ENCODE measurements at regions not wholly inside any gene's neighbourhood (a gene's known extent, or its start where the extent isn't known, plus 50 kb on each side); places are given as distances from the start of the nearest gene placed in this dataset.

GRCh38 chr6:156009656-156010055, 554.0 kb upstream of the NOX3 start:
- H4K20me1 ChIP-seq (ENCODE audit: insufficient read depth): no peaks in the 10 kb centered on the region
- intact Hi-C loops (cut with micrococcal nuclease): no loop called here
- CTCF ChIA-PET: no interaction called here
- no peaks in the 10 kb centered on the region for H3K9me2 ChIP-seq (ENCODE audit: insufficient read depth)
- no peaks in the 10 kb centered on the region for H3K36me3 ChIP-seq (ENCODE audit: control insufficient read depth in 1 of 2, insufficient read depth in 2 of 2, low read length in 2 of 2)
- ATAC-seq (no peak), DNase-seq (ENCODE audit: low read depth, low spot score) (no peak)
- H3K27me3 ChIP-seq (ENCODE audit: insufficient read depth, low read length): no peaks in the 10 kb centered on the region
- TF ChIP-seq POLR2AphosphoS5 (IDR thresholded peaks at IDR 0.05; ENCODE audit: low read depth, low read length) (no peak), CTCF (IDR thresholded peaks at IDR 0.05 in 2 of 3, conservative IDR thresholded peaks at IDR 0.05 in 1 of 3; ENCODE audit: borderline replicate concordance in 1 of 3, insufficient read depth in 1 of 3, low read depth in 2 of 3, low read length in 2 of 3) (no peak), JUND (IDR thresholded peaks at IDR 0.05) (no peak)
- no peaks in the 10 kb centered on the region for H3K4me1 ChIP-seq (ENCODE audit: control insufficient read depth in 1 of 2, insufficient read depth in 2 of 2, low read length in 2 of 2)
- no peak overlapping the region for H3K4me2 ChIP-seq (ENCODE audit: low read length)
- BruUV-seq (replicated peaks): no TSS peak
- no peaks in the 10 kb centered on the region for H3K9me3 ChIP-seq (ENCODE audit: control insufficient read depth in 1 of 2, insufficient read depth in 1 of 2, low read depth in 1 of 2, low read length in 2 of 2)
- no peak overlapping the region for H3K27ac ChIP-seq (ENCODE audit: low read depth, low read length)
- RAD21 ChIA-PET (ENCODE audit: low non-redundant PET in 1 of 2, low total read pairs in 2 of 2, uncharacterized antibody in 2 of 2, unreplicated experiment in 2 of 2): no interaction called here
- H3K79me2 ChIP-seq (ENCODE audit: insufficient read depth, low read length): no peaks in the 10 kb centered on the region
- no peak overlapping the region for H3K4me3 ChIP-seq (replicated peaks in 1 of 2; ENCODE audit: low read depth in 1 of 2, low read length in 2 of 2)
- no peak overlapping the region for H2AFZ ChIP-seq (ENCODE audit: low read depth, low read length, poor library complexity, severe bottlenecking)
- POLR2A ChIA-PET: no interaction called here
- no peak overlapping the region for H3K9ac ChIP-seq (ENCODE audit: low read length)

- no peak for ATAC-seq
- Histone ChIP-seq H3K4me1 (ENCODE audit: control insufficient read depth in 1 of 2, insufficient read depth in 2 of 2, low read length in 2 of 2) (no peaks in the 10 kb centered on the region), H3K79me2 (ENCODE audit: insufficient read depth, low read length) (no peaks in the 10 kb centered on the region), H3K9me2 (ENCODE audit: insufficient read depth) (no peaks in the 10 kb centered on the region), H3K27ac (ENCODE audit: low read depth, low read length) (no peak overlapping the region), H3K9me3 (ENCODE audit: control insufficient read depth in 1 of 2, insufficient read depth in 1 of 2, low read depth in 1 of 2, low read length in 2 of 2) (no peaks in the 10 kb centered on the region), H3K9ac (ENCODE audit: low read length) (no peak overlapping the region), H3K4me3 (replicated peaks in 1 of 2; ENCODE audit: low read depth in 1 of 2, low read length in 2 of 2) (no peak overlapping the region), H2AFZ (ENCODE audit: low read depth, low read length, poor library complexity, severe bottlenecking) (no peak overlapping the region), H3K27me3 (ENCODE audit: insufficient read depth, low read length) (no peaks in the 10 kb centered on the region), H3K4me2 (ENCODE audit: low read length) (no peak overlapping the region), H3K36me3 (ENCODE audit: control insufficient read depth in 1 of 2, insufficient read depth in 2 of 2, low read length in 2 of 2) (no peaks in the 10 kb centered on the region), H4K20me1 (ENCODE audit: insufficient read depth) (no peaks in the 10 kb centered on the region)
- ChIA-PET POLR2A (no interaction called here), CTCF (no interaction called here), RAD21 (ENCODE audit: low non-redundant PET in 1 of 2, low total read pairs in 2 of 2, uncharacterized antibody in 2 of 2, unreplicated experiment in 2 of 2) (no interaction called here)
- intact Hi-C loops (cut with micrococcal nuclease): no loop called here
- DNase-seq (ENCODE audit: low read depth, low spot score): no peak
- TF ChIP-seq POLR2AphosphoS5 (IDR thresholded peaks at IDR 0.05; ENCODE audit: low read depth, low read length) (no peak), ATF3 (IDR thresholded peaks at IDR 0.05) (no peak), SIN3A (IDR thresholded peaks at IDR 0.05; ENCODE audit: low read depth) (no peak), TCF7L2 (IDR thresholded peaks at IDR 0.05; ENCODE audit: borderline replicate concordance, extremely low read depth, insufficient read depth, insufficient read length) (no peak), EZH2 (IDR thresholded peaks at IDR 0.05) (no peak), YY1 (IDR thresholded peaks at IDR 0.05; ENCODE audit: extremely low read depth, insufficient replicate concordance, low read depth, low read length) (no peak), FOSL1 (IDR thresholded peaks at IDR 0.05; ENCODE audit: low read depth) (no peak), ZNF274 (IDR thresholded peaks at IDR 0.05; ENCODE audit: low read depth, low read length) (no peak), EZH2phosphoT487 (IDR thresholded peaks at IDR 0.05; ENCODE audit: borderline replicate concordance) (no peak), ELF1 (IDR thresholded peaks at IDR 0.05; ENCODE audit: borderline replicate concordance, low read depth) (no peak), ZBTB33 (IDR thresholded peaks at IDR 0.05; ENCODE audit: extremely low read depth, insufficient replicate concordance, low read length) (no peak), JUND (IDR thresholded peaks at IDR 0.05) (no peak), ZFX (IDR thresholded peaks at IDR 0.05) (no peak), SP1 (IDR thresholded peaks at IDR 0.05; ENCODE audit: low read depth) (no peak), RAD21 (IDR thresholded peaks at IDR 0.05; ENCODE audit: low read depth) (no peak)
- BruUV-seq (replicated peaks): no TSS peak
Measured at GRCh38 chr6:156004796-156005195, 549.2 kb upstream of the NOX3 start.
